HS-5 (cell line): ENCODE measurements at regions not wholly inside any gene's neighbourhood (a gene's known extent, or its start where the extent isn't known, plus 50 kb on each side); places are given as distances from the start of the nearest gene placed in this dataset.
"Not testable (repeated sequence)": the region's sequence is repeated elsewhere in the genome, so short reads cannot be mapped to it uniquely, and the experiment has no call there.

Experiments
- DNase-seq: peaks from one replicate; pipeline ENCODE4 v3.0.0-alpha.2; 2012; ENCODE audit warnings: low read depth

DNA sequence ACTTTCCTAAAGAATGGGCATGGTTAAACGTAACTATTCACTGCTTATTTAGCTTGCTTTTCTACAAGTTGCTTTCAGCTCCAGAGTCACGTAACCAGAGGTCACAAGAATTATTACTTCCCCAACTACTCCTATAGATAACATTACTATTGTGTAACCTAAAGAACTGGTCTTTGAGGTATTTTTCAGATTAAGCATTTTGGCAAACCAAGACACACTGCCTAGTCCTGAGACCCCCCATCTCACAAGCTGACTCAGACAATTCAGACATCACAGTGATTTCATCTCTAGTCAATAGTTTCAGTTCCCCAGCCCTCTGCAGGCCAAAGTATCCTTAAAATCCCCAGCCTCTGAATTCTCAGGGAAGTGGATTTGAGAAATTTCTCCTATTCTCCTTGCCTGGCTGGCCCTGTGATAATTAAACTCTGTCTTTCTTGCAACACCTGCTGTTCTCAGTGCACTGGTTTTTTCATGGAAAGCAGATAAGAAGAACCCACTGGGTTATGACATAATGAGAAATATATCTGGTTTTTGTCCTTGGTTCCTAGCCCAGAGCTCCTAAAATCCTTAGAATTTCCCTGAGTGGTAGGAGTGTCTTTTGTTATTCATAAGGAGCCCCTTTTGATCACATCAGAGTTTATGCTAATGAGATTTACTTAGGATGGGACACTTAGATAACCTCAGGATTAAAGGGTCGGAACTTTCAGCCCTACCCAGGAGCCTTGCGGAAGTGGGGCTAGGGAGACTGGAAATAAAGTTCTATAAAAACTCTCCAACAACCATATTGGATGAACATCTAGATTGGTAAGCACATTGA, 1310.8 kb upstream of the CHAC2 start:
- no peak for DNase-seq

DNA sequence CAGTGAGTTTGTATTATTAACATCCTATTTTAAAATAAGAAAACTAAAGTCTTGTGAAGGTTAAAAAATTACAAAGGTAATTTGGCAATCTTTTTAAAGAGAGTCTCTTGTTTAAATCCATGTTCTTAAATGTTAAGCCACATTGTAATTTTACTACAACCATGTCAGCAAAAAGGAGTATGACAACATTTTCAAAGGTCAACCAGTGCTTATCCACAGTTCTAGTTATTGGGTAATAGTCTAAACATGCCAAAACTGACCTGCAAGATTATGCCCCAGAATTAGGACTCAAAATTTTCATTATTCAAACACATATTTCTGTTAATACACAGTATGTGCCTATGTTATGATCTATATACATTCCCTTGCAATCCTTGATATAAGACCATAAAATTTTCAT, 1312.6 kb upstream of the CHAC2 start:
- no peak for DNase-seq

DNA sequence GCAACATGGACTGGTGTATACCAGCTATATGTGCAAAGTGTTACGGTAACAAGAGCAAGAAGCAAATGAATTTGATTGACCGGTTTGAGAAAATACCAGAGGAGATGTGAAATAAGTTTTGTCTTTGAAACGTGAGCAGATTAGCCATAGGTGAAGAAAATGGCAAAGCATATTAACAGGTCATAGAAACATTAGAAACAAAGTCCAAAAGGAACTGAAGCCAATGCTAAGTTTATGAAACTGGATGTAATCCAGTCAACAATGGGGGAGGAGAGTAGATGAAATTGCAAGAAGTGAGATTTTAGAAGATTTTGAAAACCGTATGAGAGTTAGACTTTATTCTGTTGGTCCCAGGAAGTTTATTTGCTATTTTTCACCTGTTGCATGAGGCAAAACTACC, 1315.4 kb upstream of the CHAC2 start:
- no peak for DNase-seq

DNA sequence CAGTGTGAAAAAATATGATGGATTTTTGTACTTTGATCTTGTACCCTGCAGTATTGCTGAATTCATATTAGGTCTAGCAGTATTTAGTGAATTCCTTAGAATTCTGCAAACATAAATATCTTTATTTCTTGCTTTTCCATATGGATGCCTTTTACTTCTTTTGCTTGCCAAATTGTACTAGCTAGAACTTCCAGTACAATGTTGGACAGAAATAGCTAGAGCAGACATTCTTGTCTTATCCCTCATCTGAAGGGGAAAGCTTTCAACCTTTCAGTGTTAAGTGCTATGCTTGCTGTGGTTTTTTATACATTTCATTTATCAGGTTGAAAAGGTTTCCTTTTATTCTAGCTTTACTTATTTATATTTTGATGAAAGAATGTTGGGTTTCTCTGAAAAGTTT, 1321.9 kb upstream of the CHAC2 start:
- no peak for DNase-seq

DNA sequence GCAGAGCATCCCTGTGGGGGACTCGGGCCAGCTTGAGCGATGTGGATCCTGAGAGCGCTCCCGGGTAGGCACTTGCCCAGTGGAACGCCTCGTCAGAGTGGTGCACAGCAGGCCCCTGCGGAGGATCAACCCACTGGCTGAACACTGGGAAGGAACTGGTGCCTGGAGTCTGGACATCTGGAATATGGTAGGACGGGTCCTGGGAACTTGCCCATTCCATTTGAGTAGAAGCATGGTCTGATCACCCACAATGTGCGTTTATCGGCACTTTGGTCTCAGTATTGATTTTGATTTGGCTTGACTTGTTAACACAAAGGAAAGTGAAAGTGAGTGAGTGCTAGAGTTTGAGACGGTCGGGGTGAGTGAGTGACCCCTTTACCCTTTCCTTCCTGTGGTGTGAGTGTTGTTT, 1336.2 kb upstream of the CHAC2 start:
- no peak for DNase-seq

DNA sequence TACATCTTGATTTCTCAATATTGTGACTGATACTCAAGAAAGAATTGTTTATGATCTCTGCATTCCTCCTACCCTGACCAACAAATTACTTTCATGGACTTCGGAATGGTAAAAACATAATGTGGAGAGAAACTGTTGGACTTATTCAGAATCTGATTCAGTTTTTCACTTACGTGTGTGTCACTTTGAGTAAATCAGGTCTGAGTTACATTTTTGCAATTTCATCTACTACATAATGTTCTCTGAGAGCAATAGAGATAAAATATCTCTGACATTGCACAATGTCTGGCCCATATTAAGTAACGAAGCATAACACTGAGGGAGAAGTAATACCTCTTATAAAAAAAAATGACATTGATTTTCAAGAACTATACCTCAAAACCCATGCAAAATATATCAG, 1337.9 kb upstream of the CHAC2 start:
- no peak for DNase-seq

DNA sequence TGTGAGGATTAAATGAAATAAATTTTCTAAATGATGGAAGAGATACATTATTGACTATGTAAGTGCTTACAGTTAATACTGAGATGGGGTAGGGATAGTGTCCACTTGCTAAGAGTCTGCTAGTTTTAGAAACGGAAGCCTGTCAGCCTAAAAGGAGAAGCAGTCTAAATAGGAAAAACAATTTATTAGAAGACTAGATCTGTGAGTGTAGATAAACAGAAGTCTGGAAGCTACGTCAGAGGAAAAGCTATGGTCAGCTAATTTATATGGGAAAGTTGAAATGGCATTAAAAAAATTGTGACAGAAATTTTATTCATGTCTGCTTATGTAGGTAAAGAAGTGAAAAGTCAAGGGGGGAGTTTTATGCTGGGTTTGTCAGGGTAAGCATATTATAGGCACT, 1338.4 kb upstream of the CHAC2 start:
- no peak for DNase-seq

DNA sequence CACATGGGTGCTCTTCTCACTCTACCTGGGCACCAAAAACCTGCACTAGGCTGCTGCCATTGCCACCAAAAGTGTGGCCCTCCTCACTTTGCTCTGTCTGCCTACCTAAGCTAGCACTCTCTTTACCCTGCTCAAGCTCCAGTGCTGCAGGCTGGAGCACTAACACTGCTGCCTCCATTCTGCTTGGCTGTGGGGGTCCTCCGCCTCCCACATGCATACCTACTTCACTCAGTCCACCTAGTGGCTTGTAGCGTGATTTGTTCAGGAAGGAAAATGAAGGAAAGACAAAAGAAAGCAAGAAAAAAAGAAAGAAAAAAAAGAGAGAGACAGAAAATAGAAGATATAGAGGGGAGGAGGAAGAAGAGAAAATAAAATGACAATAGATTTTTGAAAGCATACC, 1339.4 kb upstream of the CHAC2 start:
- no peak for DNase-seq

DNA sequence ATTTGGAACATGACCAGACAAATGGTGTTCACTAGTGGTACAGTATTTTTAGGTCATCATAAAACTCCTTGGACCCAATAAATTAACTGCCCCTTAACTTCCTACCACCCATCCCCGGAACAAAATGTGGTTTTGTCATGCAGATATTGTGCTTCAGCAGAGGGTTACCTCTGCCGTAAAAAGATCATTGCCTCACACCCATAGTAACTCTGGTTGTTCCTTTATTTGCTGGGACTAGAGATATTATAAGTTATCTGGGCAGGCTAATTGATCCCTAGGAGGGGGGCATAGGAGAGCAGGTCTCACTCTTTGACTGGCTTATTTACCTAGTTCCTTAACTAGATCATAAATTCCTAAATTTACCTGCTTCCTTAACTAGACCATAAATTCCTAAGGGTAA, 1343.9 kb upstream of the CHAC2 start:
- DNase-seq: no peak

DNA sequence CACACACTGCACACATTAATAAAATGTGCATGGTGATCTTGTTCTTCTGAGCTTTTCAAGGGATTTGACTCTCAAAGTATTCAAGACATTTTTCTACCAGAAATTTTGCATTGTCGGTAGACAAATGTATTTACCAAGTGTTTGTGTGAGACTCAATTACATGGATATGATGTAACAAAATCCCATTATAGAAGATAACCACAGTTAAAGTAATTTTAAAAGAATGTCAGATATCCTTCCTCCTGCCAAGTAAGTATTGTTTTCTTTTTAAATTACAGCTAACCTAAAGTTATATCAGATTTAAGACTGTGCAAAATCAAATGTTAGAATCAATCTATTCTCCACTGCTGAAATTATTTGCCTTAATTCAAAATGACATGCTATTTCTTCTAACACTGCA, 1344.5 kb upstream of the CHAC2 start:
- DNase-seq: no peak

DNA sequence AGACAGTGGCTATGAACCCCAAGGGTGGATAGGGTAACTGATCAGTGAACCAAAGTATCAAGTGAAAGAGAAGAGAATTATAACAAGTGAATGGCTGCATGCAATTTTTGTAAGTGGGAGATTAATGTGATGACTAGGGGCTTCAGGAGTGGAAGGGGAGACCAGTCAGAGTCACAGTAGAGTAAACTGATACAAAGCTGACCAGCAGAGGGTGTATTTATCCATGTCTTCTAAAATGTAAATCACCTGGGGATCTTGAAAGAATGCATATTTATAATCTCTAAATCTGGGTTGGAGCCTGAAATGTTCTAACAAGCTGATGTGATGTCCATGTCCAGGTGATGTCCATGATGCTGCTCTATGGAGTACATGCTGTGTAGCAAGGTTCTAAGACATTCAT, 1351.3 kb upstream of the CHAC2 start:
- DNase-seq: no peak

DNA sequence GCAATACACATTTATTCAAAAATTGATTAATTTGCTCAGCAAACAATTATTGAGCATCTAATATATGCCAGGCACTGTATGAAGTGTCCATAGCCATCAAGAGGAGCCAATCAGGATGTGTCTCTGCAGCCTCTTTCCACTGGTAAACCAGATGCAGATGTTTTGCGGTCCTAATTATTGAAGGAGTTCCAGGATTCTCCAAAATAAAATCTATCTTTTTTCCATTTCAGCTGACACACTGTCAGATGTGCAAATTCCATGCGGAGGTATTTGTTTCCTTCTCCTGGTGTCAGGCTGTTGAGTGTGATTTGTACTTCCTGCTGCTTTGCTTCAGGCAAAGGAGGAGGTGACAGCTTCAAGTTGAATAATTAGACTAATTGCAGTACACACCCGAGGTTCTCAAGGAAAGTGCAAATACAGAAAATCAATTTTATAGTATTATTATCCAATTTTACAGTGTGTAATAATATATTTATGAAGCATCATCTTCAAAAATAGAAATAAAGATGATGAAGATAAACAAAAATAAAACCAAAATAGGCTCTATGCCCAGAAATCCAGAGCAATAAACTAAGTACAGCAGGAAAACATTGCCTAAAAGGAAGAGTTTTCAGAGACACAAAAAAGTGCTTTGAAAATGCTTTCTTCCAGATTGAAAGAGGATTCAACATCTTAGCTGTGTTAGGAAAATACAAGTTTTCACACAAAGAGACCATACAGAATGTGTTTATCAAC, 1352.9 kb upstream of the CHAC2 start:
- DNase-seq: no peak

DNA sequence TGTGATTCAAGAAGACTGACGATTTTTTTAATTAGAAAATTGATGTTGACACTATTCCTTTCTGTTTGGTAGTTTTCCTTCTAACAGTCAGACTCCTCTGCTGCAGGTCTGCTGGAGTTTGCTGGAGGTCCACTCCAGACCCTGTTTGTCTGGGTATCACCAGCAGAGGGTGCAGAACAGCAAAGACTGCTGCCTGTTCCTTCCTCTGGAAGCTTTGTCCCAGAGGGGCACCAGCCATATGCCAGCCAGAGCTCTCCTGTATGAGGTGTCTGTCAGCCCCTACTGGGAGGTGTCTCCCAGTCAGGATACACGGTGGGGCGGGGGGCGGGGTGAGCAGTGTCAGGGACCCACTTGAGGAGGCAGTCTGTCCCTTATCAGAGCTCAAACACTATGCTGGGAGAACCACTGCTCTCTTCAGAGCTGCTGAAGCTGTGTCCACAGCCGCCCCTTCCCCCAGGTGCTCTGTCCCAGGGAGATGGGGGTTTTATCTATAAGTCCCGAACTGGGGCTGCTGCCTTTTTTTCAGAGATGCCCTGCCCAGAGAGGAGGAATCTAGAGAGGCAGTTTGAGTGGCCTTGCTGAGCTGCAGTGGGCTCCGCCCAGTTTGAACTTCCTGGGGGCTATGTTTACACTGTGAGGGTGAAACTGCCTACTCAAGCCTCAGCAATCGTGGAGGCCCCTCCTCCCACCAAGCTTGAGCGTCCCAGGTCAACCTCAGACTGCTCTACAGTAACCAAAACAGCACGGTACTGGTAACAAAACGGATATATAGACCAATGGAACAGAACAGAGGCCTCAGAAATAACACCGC, 1358.1 kb upstream of the CHAC2 start:
- not testable (repeated sequence) for DNase-seq

DNA sequence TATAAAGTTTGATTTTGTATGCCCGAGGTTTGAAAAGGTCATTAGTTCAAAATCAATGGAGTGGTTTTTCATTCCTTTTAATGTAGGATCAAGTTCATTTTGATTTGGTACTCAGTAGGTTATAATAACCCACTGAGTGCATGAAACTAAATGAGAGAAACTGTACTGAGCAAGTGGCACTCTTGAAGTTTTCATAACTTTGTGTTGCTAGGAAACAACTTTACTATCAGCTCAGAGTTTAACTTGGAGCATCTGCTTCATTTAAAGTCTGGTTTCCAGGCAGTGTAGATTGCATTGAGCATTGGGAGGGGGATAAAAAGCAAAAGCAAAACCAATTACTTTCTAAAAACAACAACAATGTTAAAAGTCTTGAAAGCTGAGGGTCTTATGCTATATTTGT, 1361.6 kb upstream of the CHAC2 start:
- no peak for DNase-seq

DNA sequence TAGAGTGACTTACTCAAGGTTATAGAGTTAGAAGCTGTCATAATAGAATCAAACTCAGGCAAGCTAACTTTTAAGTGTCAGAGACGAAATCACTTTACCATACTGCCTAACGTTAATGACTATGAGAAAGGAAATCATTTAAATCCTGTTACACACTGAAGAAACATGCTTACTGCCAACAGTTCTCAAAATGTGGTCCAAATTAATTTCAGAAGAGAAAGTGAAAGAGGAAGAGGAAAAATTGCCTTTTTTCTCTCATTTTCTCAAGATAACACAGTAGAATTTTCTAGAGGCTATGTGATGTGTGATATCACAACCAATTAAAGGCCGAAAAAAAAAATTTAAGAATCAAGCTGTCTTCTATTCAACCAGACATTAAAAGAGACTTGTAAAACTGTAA, 1362.7 kb upstream of the CHAC2 start:
- no peak for DNase-seq

DNA sequence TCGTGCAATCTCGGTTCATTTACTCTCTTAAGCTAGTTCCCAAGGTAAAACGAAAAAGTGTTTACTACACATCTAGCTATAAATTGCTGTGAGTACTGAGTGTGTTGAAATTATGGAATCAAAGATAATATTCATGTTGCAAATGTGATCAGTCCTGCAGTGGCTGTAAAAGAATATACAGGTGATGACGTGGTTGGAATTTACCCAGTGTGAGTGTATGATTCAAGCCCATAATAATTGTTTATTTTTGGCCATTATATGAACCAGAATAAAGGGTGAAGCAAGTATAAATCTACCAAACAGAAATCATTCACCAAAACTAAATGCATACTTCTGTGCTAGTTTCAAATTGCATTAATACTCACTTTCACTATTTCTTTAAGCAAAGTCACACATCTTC, 1363.6 kb upstream of the CHAC2 start:
- no peak for DNase-seq

DNA sequence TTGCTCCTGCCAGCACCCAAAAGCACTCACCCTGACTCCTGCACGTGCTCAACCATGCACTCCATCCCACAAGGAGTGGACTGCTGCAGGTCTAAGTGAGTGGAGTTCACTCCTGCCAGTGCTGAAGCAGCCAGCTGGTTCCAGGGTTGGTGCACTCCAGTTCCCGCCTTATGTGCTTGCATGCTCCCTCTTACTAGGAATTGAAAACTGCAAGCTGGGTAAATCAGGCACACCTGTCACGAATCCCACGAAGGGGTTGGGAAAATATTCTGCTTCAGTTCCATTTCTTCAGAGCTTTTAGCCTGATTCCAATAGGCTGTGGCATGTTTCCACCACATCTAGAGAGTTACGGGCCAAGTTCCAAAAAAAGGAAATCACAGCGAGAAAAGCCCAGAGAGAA, 1365.5 kb upstream of the CHAC2 start:
- DNase-seq: no peak

DNA sequence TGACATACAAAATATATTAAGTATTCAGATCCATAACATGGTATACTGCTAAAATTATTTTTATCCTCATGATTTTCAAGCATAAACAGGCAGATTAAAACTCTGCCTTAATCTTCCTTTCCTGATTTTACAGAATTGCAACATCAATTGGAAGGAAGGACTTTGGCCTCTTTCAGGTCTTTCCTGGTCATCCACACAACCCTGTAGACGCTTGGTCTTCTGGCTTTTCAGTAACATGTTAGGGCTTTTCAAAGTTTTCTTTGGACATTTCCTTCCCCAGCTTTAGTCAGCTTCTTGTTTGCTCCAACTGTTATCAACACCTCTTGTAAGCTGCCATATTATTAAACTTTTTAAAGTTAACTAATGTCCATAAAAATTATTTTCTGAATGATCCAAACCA, 1364.9 kb upstream of the NRXN1 start:
- DNase-seq: no peak

DNA sequence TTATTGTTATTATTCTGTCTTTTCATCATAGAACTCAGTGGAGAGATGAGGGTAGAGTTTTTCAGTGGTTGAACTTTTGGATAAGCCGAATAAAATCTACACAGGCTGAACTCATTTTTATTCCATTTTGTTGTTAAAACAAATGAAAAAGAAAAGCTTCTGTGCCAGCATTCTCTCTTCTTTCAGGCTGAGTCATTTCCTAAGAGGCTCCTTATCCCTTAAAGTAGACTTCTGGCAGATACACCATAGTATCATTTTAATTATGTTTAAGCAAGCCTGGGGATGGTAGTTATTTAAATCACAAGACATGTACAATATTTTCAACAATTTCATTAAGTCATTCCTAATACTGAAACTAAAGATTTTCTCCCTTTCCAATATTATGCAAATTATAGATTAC, 1364.0 kb upstream of the NRXN1 start:
- no peak for DNase-seq

DNA sequence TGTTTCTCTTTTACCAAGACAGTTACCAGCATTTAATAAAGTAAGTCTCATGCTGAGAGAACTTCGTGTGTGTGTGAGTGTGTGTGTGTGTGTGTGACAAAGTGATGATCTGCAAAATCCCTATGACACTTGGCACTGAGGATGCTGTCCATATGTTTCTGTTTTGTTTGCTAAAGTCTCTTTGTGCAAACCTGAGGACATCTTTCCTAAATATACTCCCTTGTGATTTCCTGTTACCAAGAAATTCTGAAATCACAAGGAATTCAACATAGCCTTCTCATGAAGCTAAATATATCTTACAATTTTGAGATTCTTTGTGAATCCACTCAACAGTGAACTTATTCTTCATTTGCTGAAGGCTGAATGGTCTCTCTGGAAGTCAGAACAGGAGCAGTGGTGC, 1359.7 kb upstream of the NRXN1 start:
- DNase-seq: no peak

DNA sequence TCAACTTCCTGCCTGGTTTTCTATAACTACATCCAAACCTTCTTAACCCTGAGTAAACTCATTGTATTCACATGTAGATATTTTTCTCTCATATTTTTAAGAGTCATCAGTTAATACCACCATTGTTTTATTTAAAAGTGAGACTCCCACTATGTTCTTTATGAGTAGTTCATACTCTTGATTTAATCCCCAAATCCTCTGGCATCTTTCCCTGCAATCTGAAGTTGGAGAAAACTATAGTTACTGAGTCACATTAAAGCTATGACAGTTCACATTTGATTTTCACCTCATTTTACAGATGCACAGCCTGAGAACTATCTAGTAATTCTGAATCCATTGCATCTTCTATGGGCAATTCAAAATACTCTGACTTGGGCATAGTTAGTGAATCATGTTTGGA, 1358.7 kb upstream of the NRXN1 start:
- no peak for DNase-seq

DNA sequence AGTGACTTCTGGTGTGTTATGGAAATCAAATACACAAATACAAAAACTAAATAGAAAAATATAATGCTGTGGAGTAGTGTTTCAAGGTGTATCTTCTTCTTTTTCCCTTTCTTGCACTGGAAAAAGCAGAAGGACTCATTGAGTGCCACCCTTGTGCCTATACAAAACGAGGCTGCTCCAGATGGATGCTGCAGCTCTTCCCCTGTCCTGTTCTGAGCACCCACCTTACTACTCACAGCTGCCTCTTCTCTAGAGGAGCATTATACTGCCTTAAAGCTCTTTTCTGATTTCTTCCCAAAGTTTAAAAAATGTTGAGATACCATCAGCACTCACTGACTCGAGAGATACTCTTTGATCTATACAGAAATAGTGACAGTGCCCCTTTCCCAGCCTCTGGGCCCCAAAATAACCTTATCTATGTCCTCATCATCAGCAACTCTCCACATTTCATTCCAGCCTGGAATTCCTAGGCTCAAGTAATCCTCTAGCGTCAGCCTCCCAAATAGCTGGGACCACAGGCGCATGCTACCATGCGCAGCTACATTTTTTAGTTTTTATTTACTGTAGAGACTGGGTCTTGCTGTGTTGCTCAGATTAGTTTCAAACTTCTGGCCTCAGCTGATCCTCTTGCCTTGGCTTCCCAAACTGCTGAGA, 1356.1 kb upstream of the NRXN1 start:
- DNase-seq: no peak
